HG03342 (cell line): ENCODE measurements at regions not wholly inside any gene's neighbourhood (a gene's known extent, or its start where the extent isn't known, plus 50 kb on each side); places are given as distances from the start of the nearest gene placed in this dataset.

Experiments used
- ATAC-seq: cut with Tn5 transposase; IDR thresholded peaks from one replicate; pipeline ENCODE4 v1.9.1; 2021; ENCODE audit warnings: mild to moderate bottlenecking, moderate library complexity; ENCODE audit not compliant: unreplicated experiment

GRCh38 chr2:6495466-6495865 lies 370.2 kb downstream of the CMPK2 start:
- ATAC-seq: no peak

DNA sequence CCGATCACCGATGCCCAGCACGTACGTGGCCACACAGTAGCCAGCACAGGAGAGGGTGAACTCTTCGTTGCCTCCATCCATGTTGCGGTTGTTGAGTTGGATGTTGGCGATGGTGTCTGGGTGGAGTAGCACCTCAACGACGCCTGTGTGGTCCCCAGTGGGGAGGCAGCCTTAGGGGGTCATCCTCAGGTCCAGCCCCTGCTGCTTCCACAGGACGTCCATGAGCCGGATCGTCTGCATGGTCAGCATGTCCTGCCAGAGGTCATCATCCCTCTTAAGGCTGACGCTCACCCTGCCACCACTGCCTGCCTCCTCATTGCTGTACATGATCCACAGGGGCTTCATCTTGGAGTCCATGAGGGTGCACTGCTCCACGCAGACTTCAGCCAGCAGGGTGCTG lies 369.3 kb downstream of the CMPK2 start:
- no peak for ATAC-seq

DNA sequence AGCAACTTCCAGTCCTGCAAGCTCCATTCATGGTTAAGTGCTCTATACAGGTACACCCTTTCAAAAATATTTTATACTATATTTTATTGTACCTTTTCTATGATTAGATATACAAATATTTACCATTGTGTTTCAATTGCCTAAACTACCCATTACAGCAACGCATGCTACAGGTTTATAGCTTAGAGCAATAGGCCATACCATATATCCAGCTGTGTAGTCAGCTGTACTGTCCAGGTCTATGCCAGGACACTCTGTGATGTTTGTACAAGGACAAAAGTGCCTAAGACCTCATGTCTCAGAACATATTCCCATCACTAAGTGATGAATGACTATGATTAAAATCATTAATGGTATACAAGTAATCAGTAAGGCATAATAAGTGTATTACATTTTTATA lies 368.7 kb downstream of the CMPK2 start:
- no peak for ATAC-seq

DNA sequence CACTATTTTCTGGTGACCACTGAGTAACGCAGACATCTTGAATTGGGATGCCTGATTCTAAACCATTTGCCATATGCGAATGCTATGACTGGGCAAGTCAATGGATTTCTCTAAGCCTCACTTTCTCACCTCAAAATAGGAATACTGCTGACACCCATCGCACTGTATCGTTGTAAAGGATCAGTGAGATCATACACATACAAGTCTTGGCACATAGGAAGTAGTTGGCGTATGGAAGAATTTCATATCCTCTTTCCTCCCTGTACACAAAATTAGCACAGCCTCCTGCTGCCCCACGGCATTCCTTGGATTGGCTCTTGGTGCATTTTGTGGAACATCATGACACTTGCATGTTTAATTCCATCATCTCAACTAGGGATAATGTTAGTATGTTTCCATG lies 366.9 kb downstream of the CMPK2 start:
- ATAC-seq: no peak

DNA sequence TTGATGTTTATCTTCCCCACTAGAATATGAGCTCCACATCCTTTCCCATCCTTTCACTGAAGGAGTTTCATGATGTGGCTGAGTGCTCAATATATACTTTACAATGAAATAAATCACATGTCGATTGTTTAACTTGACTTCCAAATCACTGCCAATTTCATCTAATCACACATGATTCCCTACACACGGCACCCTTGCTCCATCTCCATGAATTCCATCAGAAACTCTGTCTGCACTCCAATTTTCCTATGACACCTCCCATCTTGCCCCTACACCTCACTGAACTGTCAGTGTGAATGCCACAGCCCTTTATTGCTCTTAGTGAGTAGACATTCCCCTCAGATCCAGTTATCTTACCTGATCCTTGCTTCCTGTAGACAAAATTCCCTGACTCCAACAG lies 366.0 kb downstream of the CMPK2 start:
- ATAC-seq: no peak

- ATAC-seq: no peak
Measured at GRCh38 chr2:6506361-6506794, 359.3 kb downstream of the CMPK2 start.

DNA sequence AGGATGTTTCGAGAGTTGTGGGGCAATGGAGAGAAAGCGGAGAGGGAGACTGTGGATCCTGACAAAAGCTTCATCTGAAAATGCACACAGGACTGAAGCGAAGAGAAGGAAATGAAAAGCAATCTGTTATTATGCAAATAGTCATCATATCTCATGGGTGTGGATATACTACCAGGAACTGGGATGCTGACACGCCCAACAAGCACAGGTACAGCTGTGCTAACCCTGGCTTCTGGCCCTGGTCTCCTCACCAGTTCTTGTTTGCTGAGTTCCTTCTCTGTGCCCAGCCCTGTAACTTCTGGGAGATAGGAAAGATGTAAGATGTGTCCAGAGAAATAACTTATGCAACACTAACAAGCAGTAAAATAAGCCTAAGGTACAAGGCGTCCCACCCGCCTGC lies 358.8 kb downstream of the CMPK2 start:
- no peak for ATAC-seq

GRCh38 chr2:6510532-6510931 lies 355.2 kb downstream of the CMPK2 start:
- no peak for ATAC-seq

DNA sequence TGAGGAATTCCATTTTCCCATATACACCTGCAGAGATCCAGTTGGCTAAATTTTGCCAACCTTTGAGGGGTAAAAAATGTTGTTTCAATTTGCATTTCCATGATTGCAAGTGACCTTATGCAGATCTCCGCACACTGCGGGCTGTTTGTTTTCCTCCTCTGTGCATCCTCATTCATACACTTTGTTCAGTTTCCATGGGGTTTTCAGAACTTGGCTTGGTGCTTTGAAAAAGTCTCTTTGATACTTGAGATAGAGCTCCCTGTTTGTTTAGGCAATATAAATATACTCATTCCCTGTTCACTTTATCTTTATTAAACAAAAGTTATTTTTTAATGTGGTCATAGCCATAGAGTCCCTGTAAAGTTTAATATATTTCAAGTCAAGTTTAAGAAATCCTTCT lies 353.1 kb downstream of the CMPK2 start:
- no peak for ATAC-seq

DNA sequence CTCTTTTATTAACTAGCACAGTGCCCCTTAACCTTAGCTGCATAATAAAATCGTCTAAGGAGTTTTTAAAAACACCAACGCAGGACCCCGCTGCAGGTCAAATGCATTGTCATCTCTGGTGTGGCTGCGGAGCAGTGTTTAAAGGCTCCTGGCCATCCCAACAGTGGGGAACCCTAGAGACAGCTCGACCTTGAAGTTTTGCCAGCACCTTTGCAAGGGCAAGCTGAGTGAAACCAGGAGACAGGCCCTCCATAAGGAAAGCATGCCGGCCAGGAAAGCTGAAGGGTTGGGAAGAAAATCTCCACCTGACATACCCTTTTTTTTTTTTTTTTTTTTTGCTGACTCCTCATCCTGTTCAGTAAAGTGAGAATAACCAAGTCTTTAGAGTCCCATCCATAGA lies 349.0 kb downstream of the CMPK2 start:
- no peak for ATAC-seq

DNA sequence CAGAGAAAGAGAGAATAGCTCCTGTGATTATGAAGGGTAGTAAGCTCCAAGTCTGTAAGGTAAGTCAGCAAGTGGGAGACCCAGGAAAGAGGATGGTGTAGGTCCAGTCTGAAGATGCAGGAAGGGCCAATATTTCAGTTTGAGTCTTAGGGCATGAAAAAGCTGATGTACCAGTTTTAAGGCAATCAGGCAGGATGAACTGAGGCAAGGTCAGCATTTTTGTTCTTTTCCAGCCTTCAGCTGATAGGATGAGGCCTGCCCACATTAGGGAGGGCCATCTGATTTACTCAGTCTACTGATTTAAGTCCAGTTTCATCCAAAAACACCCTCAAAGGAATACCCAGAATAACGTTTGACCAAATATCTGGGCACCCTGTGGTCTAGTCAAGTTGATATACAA lies 347.3 kb downstream of the CMPK2 start:
- no peak for ATAC-seq

DNA sequence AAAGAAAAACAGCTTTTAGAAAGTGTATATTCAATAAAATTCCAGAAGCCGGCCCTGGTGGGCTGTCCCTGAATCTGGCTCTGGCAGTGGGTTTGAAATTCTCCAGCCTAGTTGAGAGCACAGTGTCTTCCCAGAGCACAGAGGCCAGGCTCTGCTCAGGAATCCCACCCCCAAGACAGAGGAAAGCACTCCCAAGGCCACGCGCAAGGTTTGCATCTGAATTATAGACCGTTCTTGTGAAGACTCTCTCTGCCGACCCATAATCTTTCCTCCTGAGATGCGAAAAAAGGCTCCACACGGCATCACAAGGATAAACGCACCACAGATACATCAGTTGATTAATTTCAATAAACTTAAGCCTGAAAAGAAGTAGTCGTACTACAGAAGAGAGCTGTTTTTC lies 342.2 kb downstream of the CMPK2 start:
- no peak for ATAC-seq

DNA sequence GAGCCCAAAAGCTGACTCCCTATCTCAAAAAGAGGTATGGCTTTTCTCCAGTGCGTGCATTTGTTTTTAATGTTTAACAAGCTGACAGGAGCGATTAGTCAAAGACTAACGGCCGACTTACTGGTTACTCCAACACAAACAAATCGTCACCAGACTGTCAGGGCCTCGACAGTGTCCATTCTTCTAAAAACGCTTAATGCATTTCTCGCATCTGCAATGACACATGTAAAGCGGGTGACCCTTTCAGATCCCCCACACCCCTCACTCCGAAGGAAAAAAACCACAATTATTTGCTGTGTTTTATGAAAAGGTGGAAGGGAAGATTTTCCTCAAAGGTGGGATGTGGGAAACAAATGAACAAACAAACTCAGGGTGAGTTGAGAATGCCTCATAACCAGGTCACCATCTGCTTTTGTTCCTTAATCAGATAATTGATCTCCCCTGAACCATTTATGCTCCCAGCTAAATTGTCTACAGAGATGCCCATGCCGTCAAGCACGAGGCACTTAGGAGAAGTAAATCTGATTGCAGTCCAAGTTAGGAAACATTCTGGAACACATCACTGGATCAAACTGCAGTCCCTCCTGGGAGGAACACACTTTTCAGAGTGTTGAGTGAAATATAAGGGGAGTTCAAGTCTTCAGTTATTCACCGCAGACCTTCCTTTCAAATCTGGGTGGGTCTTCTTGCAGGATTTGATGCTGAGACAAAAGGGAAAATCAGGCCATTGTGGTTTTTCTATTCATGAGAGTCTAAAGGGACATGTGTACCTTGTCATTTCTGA lies 340.8 kb downstream of the CMPK2 start:
- ATAC-seq: no peak

DNA sequence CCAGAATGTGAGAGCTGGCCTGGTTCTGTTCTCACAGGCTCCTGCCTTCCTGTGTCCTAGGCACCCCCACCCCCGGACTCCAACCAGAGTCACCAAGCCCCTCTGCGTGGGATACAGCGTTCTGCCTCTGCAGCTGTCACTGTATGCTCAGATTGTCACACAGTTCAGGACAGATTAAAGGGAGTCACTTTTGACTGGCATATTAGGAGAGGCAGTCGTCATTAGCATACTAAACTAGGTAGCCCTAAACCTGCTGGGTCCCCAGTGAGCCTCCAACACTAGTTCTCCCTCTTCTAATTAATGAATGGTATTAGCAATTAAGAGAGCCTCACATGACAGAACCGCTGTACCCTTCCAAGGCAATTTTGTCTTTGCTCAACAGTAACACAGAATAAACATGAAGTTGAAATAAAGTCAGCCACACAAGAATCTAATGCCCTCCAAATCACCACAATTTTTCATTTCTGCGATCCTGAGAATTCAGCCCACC lies 340.2 kb downstream of the CMPK2 start:
- ATAC-seq: no peak

DNA sequence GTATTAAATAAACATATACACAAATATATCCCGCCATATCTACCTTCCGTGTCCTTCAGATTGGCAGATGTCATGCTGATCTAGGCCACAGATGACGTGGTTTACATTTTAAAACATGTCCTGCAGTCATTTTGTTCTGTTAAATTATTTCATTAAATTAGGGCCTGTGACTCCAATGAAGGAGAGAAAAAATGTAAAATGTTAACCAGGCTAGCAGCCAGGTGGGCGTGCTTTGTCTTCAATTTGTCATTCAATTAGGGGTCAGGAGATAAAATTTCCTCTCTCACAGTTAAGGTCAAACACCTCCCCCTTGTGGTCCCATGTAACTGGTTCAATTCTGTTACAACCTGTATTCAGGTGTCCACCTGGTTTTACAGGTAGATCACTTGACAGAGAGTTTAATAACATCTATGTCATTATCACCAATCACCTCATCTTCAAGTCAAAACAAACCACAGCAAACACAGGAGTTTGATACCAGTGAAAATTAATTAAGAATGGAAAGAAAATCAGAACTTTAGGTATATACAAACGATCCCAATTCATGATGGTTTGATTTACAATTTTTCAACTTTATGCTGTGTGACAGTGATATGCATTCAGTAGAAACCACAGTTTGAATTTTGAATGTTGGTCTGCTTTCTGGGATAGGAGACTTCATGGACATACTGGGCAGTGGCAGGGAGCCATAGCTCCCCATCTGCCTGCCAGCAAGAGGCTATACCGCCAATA lies 339.4 kb downstream of the CMPK2 start:
- peak; percentile 39 for ATAC-seq

- ATAC-seq: no peak
Measured at GRCh38 chr2:6531304-6531703, 334.4 kb downstream of the CMPK2 start.

DNA sequence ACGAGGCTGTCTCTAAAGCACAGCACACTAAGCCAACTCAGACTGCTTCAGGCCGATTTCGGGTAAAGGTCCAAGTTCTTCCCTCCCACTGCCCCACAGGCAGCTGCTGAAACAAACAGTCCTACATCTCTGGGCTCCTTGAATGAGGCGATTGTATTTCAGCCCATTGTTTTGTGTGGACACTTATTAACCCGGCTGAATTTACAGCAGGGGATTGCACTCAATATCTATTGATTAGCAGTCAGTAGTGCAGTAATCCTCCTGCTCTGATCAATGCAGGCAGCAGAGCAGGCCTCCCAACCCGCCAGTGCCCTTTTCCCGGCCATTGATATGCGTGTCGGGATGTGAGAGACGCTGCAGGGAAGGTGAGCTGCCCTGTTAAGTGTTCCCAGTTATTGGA lies 330.1 kb downstream of the CMPK2 start:
- ATAC-seq: no peak

- ATAC-seq: no peak
Measured at GRCh38 chr2:6538607-6539006, 327.1 kb downstream of the CMPK2 start.

- no peak for ATAC-seq
Measured at GRCh38 chr2:6545336-6545735, 320.4 kb downstream of the CMPK2 start.

DNA sequence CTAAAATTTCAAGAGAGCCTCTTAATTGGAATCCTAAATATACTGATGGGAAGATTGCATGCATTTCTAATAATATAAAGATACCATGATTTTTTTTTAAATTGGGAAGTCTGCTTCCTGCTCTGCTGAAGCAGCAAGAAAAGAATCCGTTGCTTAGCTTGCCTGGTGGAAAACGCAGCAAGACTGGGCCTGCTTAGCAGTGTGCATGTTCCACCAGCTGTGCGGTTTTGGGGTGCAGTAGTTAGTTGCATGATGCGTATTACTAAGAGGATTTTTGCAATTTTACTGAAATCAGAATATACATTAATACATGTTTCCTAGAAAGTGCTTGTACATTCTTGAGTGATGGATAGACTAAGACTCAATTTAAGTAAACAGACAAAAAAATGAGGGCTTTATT lies 319.9 kb downstream of the CMPK2 start:
- no peak for ATAC-seq

DNA sequence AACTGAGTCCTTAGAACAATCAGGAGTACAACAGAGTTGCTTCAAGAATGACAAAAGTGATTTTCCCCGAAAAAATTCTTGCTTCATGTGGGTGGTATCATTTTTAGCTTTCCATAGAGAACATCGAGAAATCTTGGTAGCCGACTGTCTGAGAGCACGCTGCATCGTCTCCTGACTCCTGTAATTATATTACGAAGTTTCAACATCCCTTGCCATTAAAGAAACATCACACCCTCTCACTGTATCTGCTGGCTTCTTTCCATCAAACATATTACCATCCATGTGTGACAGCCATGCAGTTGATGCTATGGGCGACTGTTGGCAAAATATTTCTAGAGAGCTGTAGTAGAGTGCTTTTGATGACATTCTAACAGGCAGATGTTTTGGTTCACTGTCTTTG lies 311.2 kb downstream of the CMPK2 start:
- ATAC-seq: no peak

DNA sequence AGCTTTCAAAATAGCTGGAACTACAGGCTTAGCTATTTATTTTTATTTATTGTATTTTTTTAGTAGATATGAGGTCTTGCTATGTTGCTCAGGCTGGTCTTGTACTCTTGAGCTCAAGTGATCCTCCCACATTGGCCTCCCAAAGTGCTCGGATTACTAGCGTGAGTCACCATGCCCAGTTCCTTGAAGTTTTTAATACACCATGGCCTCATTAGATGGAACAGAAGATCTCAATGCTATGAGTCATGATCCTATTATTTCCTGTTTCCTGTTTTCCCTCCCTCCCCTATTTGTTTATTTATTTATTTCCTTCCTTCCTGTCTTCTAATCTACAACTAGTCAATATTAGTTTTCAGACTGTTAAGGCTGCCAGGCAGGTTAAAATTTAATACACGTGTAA lies 309.0 kb downstream of the CMPK2 start:
- no peak for ATAC-seq
